ENCODE measurements at regions not wholly inside any gene's neighbourhood (a gene's known extent, or its start where the extent isn't known, plus 50 kb on each side); places are given as distances from the start of the nearest gene placed in this dataset.

DNA sequence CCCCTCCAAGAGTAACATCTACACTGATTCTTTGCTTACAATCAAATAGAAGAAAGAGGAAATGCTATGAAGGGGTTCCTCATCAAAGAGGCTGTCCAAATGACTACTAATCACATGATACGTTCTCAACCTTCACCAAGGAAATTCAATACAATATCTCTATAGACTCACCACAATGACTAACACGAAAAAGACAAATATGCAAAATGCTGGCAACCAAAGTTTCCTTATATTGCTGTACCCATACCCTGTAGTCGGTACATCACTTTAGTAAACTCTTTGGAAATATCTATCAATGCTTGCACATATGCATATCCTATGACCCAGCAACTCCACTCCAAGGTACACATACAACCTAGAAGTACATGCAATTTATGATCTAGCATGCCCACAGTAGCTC is 1296.6 kb downstream of the AACS start:
- no peak for DNase-seq (ENCODE audit: low read depth)
- H3K4me3 ChIP-seq (ENCODE audit: low read length) = no peak overlapping the region
- TF ChIP-seq, protein P1, sequence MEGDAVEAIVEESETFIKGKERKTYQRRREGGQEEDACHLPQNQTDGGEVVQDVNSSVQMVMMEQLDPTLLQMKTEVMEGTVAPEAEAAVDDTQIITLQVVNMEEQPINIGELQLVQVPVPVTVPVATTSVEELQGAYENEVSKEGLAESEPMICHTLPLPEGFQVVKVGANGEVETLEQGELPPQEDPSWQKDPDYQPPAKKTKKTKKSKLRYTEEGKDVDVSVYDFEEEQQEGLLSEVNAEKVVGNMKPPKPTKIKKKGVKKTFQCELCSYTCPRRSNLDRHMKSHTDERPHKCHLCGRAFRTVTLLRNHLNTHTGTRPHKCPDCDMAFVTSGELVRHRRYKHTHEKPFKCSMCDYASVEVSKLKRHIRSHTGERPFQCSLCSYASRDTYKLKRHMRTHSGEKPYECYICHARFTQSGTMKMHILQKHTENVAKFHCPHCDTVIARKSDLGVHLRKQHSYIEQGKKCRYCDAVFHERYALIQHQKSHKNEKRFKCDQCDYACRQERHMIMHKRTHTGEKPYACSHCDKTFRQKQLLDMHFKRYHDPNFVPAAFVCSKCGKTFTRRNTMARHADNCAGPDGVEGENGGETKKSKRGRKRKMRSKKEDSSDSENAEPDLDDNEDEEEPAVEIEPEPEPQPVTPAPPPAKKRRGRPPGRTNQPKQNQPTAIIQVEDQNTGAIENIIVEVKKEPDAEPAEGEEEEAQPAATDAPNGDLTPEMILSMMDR (conservative IDR thresholded peaks at IDR 0.05; ENCODE audit: low read length) = no peak

DNA sequence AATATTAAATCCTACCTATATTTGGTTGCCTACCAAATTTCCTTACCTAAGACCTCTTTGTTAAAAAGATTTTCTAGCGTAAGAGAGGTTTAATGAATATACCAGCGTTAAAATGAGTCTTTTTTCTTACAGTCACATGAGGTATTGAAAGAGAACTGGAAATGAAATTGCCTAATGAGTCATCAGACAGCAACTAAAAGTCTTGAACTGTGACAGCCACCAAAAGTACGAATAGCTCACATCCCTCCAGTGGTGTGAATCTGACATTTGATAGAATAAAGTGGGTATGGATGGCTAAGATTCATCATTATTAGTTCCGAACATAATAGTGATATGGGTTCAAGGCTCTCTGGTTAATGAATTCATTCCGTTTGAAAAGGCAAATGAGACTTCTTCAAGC is 1297.3 kb downstream of the AACS start:
- TF ChIP-seq, protein P1 (conservative IDR thresholded peaks at IDR 0.05; ENCODE audit: low read length) = no peak
- no peak overlapping the region for H3K4me3 ChIP-seq (ENCODE audit: low read length)
- no peak for DNase-seq (ENCODE audit: low read depth)

DNA sequence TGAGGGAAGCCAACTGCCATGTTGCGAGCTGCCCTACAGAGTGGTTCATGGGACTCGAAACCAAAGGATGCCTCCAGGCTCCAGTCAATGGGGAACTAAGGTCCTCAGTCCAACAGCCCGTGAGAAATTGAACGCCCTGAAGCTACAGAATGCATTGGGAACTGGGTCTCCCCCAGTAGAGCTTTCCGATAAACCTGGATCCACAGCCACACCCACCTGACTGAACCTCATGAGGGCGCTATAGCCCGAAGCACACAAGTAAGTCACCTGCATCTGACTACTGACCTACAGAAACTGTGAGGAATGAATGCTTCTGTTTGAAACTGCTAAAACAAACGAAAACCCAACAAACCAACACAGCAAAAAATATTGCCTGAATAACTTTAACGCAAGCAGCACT is 1297.7 kb downstream of the AACS start:
- TF ChIP-seq, protein P1 (conservative IDR thresholded peaks at IDR 0.05; ENCODE audit: low read length) = no peak
- DNase-seq (ENCODE audit: low read depth) = no peak
- no peak overlapping the region for H3K4me3 ChIP-seq (ENCODE audit: low read length)

DNA sequence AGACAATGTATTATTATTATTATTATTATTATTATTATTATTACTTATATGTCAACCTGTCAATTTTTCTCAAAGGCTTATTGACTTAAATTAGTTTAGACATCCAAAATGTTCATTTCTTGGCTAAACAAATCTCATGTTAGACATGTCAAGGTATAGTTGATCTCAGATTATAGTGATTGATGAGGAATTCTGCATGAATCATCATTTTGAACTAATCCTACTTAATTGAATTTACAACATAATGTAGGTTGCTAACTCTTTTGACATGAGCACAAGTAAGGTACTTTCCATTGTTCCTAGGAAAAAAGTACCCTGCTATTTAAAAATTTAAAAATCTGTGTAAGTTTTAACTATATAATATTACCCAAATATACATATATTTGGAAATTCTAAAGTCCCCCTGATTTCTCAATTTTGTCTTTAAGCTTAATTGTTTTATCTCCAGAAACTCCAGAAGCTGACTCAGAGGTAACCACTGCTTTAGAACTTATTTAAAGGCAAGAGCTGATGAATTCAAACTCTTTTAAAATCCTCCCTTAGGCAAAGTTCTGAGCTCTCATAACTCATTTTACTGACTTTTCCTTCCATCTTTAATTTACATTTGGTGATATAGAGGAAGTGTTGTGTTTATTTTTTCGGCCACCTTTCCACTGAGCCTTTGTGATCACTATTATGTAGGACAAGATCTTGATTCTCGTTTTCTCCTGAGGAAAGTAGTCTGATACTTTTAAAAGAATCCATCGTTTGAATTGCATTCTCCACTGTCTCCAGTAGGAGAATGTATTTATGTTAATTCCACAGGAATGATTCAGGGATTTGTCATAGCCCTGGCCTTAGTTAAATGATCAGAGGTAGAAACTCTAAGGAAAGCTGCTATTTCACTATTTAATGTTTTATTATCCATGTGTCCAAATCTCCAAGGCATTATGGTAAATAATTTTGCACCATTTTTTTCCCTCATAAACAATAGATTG is 1304.5 kb downstream of the AACS start:
- TF ChIP-seq, protein P1 (conservative IDR thresholded peaks at IDR 0.05; ENCODE audit: low read length) = peak; percentile 39

DNA sequence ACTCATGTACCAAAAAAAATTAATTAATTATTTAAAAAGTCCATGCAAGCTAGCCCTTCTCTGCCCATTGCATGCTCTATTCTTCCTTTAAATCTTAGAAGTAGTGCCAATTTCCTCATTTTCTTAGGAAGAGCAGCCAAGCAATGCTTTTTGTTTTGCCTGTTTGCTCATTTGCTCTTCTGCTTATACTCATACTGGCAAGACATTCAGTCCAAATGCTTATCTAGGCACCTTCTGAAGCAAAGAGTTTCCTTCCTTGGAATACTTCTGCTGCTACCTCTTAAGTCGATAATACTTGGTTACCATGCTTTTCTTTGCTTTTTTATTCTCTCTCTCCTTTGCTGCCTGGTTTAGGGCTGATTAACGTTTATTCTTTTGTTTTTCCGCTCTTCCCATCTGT is 1318.3 kb downstream of the AACS start:
- H3K4me3 ChIP-seq (ENCODE audit: low read length) = no peak overlapping the region
- TF ChIP-seq, protein P1 (conservative IDR thresholded peaks at IDR 0.05; ENCODE audit: low read length) = no peak
- no peak for DNase-seq (ENCODE audit: low read depth)

More for the DNA sequence above, 1304.5 kb downstream of the AACS start:
- DNase-seq (ENCODE audit: low read depth) = peak; percentile 35
- H3K4me3 ChIP-seq (ENCODE audit: low read length) = no peak overlapping the region

DNA sequence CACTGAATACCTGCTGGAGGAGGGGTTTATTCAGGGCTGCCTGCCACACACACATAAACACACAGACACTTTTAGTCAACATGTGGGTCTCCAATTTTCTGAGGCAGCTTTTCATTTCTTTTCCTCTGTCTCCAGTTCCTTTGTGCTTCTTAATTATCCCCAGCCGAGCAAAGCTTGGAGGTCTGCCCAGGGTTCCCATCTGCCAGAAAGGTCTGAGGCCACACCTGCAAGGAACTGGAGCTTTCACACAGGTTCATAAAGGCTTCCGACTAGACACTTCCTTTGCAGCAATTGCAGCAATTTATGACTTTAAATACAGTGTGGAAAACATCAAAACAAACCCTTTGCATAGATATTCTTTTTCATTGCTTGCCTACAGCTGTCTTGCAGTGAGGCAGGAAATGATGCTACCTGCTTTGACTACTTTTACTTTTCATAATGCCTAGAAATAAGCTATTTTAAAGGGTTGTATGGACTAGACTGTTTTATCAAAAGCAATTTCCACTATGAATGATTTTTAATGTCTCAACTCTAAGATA is 1318.9 kb downstream of the AACS start:
- no peak for DNase-seq (ENCODE audit: low read depth)
- TF ChIP-seq, protein P1 (conservative IDR thresholded peaks at IDR 0.05; ENCODE audit: low read length) = no peak
- no peak overlapping the region for H3K4me3 ChIP-seq (ENCODE audit: low read length)

DNA sequence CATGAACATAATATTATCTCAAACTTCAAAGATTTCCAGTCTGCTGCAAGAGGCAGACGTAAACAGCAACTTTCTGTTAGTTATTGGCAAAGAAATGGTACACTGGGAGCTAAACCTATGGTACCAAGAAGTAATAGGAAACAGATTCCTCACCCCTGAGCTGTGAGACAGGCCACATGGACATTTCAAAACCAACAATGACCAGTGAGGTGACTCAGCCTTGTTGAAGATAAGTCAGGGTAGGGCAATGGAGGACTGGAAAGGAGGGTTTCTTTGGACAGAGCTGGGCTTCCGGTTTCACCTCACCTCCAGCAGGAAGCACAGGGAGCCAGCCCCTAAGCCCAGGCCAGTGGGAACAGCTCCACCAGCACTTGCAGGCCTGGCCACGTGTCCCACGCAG is 1320.5 kb downstream of the AACS start:
- no peak overlapping the region for H3K4me3 ChIP-seq (ENCODE audit: low read length)
- DNase-seq (ENCODE audit: low read depth) = peak; percentile 36
- TF ChIP-seq, protein P1 (conservative IDR thresholded peaks at IDR 0.05; ENCODE audit: low read length) = no peak

All from AG10803 (cell line).